Nephron progenitor cell (in vitro differentiated cells): ENCODE measurements at regions not wholly inside any gene's neighbourhood (a gene's known extent, or its start where the extent isn't known, plus 50 kb on each side); places are given as distances from the start of the nearest gene placed in this dataset.

Experiments used
- DNase-seq: peaks from one replicate; pipeline ENCODE4 v3.0.0; 2021
- H3K27ac Mint-ChIP-seq: 2 replicates; pipeline ENCODE4 v1.8.0; 2021; ENCODE audit warnings: mild to moderate bottlenecking, moderate library complexity, mixed read lengths
- H3K27me3 Mint-ChIP-seq: 2 replicates; pipeline ENCODE4 v1.8.0; 2021; ENCODE audit warnings: mild to moderate bottlenecking, low read depth, mixed read lengths; ENCODE audit not compliant: poor library complexity
- H3K36me3 Mint-ChIP-seq: 2 replicates; pipeline ENCODE4 v1.8.0; 2021; ENCODE audit warnings: low read depth, mixed read lengths
- H3K4me1 Mint-ChIP-seq: 2 replicates; pipeline ENCODE4 v1.8.0; 2021; ENCODE audit warnings: mixed read lengths
- H3K4me3 Mint-ChIP-seq: 2 replicates; pipeline ENCODE4 v1.8.0; 2021; ENCODE audit warnings: mild to moderate bottlenecking, moderate library complexity, mixed read lengths
- H3K9me3 Mint-ChIP-seq: 2 replicates; pipeline ENCODE4 v1.8.0; 2021; ENCODE audit warnings: mild to moderate bottlenecking, moderate library complexity, mixed read lengths
- TF ChIP-seq, protein P1 (sequence below): fragments of 200-600 bp; sonication (generic); IDR thresholded peaks from 2 replicates; pipeline ENCODE4 v1.5.0; 2021; ENCODE audit warnings: antibody characterized with exemption

DNA sequence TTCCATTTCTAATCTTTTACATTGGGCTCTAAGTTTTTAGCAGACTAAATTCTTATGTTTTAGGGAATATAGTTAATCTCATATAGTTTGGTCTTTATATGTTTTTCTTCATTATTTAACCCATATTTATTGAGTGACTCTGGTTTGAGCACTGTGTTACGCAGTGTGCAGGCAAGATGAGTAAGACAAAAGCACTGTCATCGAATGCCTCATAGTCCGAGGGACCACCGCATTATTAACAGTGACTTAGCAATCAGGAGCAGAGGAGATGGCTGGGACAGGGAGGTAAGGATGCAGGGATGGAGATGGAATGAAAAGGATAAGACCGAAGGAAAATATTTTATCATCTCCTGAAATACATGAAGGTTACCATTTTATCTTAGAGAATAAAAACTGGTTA is 65.2 kb upstream of the CTSC start:
- no peak for DNase-seq
- Mint-ChIP-seq H3K27me3 (no peaks in the 10 kb centered on the region), H3K4me3 (no peak overlapping the region), H3K27ac (no peak overlapping the region), H3K9me3 (no peaks in the 10 kb centered on the region), H3K36me3 (no peaks in the 10 kb centered on the region), H3K4me1 (no peaks in the 10 kb centered on the region)
- TF ChIP-seq, protein P1, sequence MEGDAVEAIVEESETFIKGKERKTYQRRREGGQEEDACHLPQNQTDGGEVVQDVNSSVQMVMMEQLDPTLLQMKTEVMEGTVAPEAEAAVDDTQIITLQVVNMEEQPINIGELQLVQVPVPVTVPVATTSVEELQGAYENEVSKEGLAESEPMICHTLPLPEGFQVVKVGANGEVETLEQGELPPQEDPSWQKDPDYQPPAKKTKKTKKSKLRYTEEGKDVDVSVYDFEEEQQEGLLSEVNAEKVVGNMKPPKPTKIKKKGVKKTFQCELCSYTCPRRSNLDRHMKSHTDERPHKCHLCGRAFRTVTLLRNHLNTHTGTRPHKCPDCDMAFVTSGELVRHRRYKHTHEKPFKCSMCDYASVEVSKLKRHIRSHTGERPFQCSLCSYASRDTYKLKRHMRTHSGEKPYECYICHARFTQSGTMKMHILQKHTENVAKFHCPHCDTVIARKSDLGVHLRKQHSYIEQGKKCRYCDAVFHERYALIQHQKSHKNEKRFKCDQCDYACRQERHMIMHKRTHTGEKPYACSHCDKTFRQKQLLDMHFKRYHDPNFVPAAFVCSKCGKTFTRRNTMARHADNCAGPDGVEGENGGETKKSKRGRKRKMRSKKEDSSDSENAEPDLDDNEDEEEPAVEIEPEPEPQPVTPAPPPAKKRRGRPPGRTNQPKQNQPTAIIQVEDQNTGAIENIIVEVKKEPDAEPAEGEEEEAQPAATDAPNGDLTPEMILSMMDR, result no peak

DNA sequence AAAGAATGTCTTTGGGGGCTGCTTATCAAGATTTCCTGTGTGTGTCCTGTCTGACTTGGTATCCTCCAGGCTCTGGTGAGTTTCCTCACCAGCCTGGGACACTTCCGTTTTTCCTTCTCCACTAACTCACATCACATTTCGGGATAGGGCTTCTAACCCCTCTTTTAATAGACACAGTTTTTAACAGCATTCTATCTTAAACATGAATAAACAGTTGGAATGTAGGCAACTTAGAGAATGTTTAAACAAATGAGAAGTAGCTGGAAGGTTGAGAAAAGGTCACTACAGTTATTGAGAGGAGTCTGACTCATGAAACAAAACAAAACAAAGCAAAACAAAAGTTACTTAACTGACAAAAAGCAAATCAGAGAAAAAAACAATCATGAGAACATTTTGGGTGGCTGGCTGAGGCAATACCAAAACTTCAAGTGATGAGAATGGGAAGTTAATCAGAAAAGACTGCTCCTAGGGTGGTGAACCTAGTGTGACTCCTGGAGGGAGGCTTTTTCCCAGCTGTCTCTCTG is 64.7 kb upstream of the CTSC start:
- no peaks in the 10 kb centered on the region for H3K36me3 Mint-ChIP-seq
- DNase-seq, result no peak
- H3K27ac Mint-ChIP-seq, result no peak overlapping the region
- H3K4me3 Mint-ChIP-seq, result no peak overlapping the region
- TF ChIP-seq, protein P1, result no peak
- no peaks in the 10 kb centered on the region for H3K27me3 Mint-ChIP-seq
- H3K4me1 Mint-ChIP-seq, result no peaks in the 10 kb centered on the region
- H3K9me3 Mint-ChIP-seq, result no peaks in the 10 kb centered on the region

DNA sequence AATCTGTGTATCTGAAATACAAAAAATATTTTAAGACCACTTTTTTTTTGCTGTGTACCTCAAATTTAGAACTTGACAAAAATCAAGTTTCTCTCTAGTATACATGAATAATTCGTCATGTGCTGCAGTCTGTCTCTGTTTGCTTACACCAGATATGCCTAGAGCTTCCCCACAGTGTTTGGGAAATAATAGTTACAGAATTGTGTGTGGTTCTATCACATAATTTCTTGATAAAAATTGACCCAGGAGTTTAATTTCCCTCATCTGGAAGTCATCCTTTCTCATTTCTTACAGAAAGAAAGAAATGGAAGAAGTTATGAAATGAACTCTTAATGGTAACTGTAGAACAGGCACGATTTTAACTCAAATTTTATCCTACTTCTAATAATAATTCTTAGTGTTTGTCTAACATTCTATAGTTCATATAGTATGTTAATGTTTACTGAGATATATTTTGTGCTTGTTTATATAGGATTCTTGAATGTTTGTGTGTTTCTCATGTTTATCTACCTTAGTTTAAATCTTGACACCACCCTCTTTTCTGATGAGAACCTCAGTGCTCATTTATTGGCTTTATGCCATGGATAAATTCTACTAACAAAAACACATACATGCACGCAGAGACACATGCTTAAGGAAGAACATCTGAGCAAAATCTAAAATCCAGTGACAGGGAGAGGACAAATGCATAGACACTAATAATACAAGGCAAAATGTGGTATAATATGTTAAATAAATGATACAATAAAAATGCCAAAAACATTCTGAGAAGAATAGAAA is 61.4 kb upstream of the CTSC start:
- Mint-ChIP-seq H3K4me1 (no peaks in the 10 kb centered on the region), H3K27me3 (no peaks in the 10 kb centered on the region), H3K9me3 (peaks cover 3% of the 10 kb centered on the region)

DNA sequence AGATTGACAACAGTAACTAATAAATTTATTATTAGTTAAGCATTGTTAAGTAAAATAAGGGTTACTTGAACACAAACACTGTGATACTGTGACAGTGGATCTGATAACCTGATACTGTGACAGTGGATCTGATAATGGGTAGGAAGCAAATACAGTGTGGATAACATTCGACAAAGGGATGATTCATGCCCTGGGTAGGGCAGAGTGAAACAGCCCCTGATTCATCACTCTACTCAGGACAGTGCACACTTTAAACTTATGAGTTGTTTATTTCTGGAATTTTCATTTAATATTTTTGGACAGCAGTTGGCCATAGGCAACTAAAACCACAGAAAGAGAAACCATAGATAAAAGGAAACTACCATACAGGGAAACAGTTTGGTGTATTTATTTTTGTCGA is 60.8 kb upstream of the CTSC start:
- no peaks in the 10 kb centered on the region for H3K36me3 Mint-ChIP-seq
- H3K27me3 Mint-ChIP-seq, result no peaks in the 10 kb centered on the region
- peaks cover 3% of the 10 kb centered on the region for H3K9me3 Mint-ChIP-seq
- TF ChIP-seq, protein P1, result no peak
- H3K4me1 Mint-ChIP-seq, result no peaks in the 10 kb centered on the region
- no peak overlapping the region for H3K27ac Mint-ChIP-seq
- no peak overlapping the region for H3K4me3 Mint-ChIP-seq
- no peak for DNase-seq

More for the DNA sequence above, 61.4 kb upstream of the CTSC start:
- no peak overlapping the region for H3K27ac Mint-ChIP-seq
- no peak for DNase-seq
- no peak overlapping the region for H3K4me3 Mint-ChIP-seq
- TF ChIP-seq, protein P1, result no peak
- no peaks in the 10 kb centered on the region for H3K36me3 Mint-ChIP-seq

DNA sequence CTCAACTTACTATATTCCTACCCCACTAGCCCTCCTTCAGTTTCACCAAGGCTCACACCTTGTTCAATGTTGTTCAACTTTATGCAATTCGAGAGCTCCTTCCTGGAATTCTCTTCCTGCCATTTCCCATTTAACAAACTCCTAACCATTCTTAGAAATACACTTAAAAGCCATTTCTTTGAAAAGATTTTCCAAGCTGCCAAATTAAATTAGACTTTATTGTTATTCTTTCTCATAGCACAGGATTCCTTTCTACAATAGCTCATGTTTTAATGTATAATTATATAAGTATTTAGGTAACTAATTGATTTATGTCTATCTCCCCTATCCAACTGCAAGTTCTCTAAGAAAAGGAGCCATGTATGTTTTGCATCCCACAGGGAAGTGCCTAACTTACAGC is 52.7 kb upstream of the CTSC start:
- Mint-ChIP-seq H3K9me3 (peaks cover 7% of the 10 kb centered on the region), H3K4me1 (no peaks in the 10 kb centered on the region), H3K27ac (no peak overlapping the region), H3K36me3 (no peaks in the 10 kb centered on the region), H3K4me3 (no peak overlapping the region), H3K27me3 (peaks cover 3% of the 10 kb centered on the region)
- TF ChIP-seq, protein P1, result no peak
- no peak for DNase-seq

DNA sequence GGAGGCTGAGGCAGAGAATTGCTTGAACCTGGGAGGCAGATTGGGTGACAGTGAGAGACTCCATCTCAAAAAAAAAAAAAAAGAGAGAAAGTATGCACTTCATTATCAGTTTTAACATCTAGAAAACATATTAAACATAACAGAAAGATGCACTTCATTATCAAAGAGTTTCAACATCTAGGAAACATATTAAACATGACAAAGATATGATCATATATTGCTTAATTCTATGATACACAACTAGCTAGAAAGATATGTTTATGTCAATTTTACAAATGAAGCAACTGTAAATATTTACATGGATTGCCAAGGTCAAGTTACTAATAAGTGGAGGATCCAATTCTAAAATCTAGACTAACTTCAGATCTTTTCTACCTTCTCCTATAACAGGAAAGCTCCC is 50.4 kb upstream of the CTSC start:
- H3K27me3 Mint-ChIP-seq, result peaks cover 3% of the 10 kb centered on the region
- no peak overlapping the region for H3K27ac Mint-ChIP-seq
- no peak overlapping the region for H3K4me3 Mint-ChIP-seq
- H3K9me3 Mint-ChIP-seq, result peaks cover 7% of the 10 kb centered on the region
- H3K4me1 Mint-ChIP-seq, result peaks cover 19% of the 10 kb centered on the region
- no peak for DNase-seq
- no peaks in the 10 kb centered on the region for H3K36me3 Mint-ChIP-seq
- TF ChIP-seq, protein P1, result no peak
